HUES48 (cell line): ENCODE measurements at regions not wholly inside any gene's neighbourhood (a gene's known extent, or its start where the extent isn't known, plus 50 kb on each side); places are given as distances from the start of the nearest gene placed in this dataset.
"Not testable (repeated sequence)": the region's sequence is repeated elsewhere in the genome, so short reads cannot be mapped to it uniquely, and the experiment has no call there.

Experiments
- H3K27ac ChIP-seq: one replicate; pipeline ENCODE4 v1.7.0; 2013; ENCODE audit warnings: low read depth, low read length, inconsistent platforms
- H3K27me3 ChIP-seq: 2 replicates; pipeline ENCODE4 v1.6.1; 2013; ENCODE audit warnings: mild to moderate bottlenecking, low read length; ENCODE audit not compliant: control insufficient read depth, insufficient read depth
- H3K36me3 ChIP-seq: 2 replicates; pipeline ENCODE4 v1.6.1; 2013; ENCODE audit warnings: low read length; ENCODE audit not compliant: control insufficient read depth, insufficient read depth
- H3K4me1 ChIP-seq: 2 replicates; pipeline ENCODE4 v1.6.1; 2013; ENCODE audit warnings: mild to moderate bottlenecking, low read length; ENCODE audit not compliant: control insufficient read depth, insufficient read depth
- H3K4me3 ChIP-seq: 2 replicates; pipeline ENCODE4 v1.5.1; 2013; ENCODE audit warnings: mild to moderate bottlenecking, low read depth, low read length
- H3K9ac ChIP-seq: 2 replicates; pipeline ENCODE4 v1.6.1; 2013; ENCODE audit warnings: mild to moderate bottlenecking, low read depth, low read length, moderate library complexity
- H3K9me3 ChIP-seq: 2 replicates; pipeline ENCODE4 v1.6.1; 2013; ENCODE audit warnings: low read length; ENCODE audit not compliant: control insufficient read depth, insufficient read depth

GRCh38 chrX:93177930-93178329 lies 495.4 kb downstream of the NAP1L3 start:
- no peak overlapping the region for H3K9ac ChIP-seq
- H3K9me3 ChIP-seq = peaks cover 60% of the 10 kb centered on the region
- H3K4me3 ChIP-seq = no peak overlapping the region
- H3K27me3 ChIP-seq = no peaks in the 10 kb centered on the region
- no peaks in the 10 kb centered on the region for H3K36me3 ChIP-seq
- no peaks in the 10 kb centered on the region for H3K4me1 ChIP-seq
- no peak overlapping the region for H3K27ac ChIP-seq

- Histone ChIP-seq H3K27me3 (no peaks in the 10 kb centered on the region), H3K27ac (no peak overlapping the region), H3K9me3 (peaks cover 38% of the 10 kb centered on the region), H3K4me3 (no peak overlapping the region), H3K36me3 (no peaks in the 10 kb centered on the region), H3K4me1 (no peaks in the 10 kb centered on the region), H3K9ac (no peak overlapping the region)
Observed at GRCh38 chrX:93169771-93170170, 503.6 kb downstream of the NAP1L3 start.

- Histone ChIP-seq H3K9ac (no peak overlapping the region), H3K9me3 (no peaks in the 10 kb centered on the region), H3K27me3 (no peaks in the 10 kb centered on the region), H3K4me1 (peaks cover 6% of the 10 kb centered on the region; the same call in 1 of the 2 replicates), H3K27ac (no peak overlapping the region), H3K36me3 (no peaks in the 10 kb centered on the region), H3K4me3 (no peak overlapping the region)
Observed at GRCh38 chrX:93120805-93121204, 552.6 kb downstream of the NAP1L3 start.

- not testable (repeated sequence) for H3K9me3 ChIP-seq, H3K27ac ChIP-seq, H3K9ac ChIP-seq, H3K4me3 ChIP-seq, H3K27me3 ChIP-seq, H3K36me3 ChIP-seq
- peaks cover 19% of the 10 kb centered on the region for H3K4me1 ChIP-seq
Observed at GRCh38 chrX:93103353-93104067, 569.9 kb downstream of the NAP1L3 start.

GRCh38 chrX:93095535-93095934 lies 577.8 kb downstream of the NAP1L3 start:
- not testable (repeated sequence) for H3K36me3 ChIP-seq, H3K9ac ChIP-seq, H3K27me3 ChIP-seq, H3K9me3 ChIP-seq, H3K4me3 ChIP-seq
- Histone ChIP-seq H3K27ac (peak overlapping the region; percentile 81), H3K4me1 (peaks cover 14% of the 10 kb centered on the region; the same call in 1 of the 2 replicates)

GRCh38 chrX:93078906-93079305 lies 594.5 kb downstream of the NAP1L3 start:
- H3K9ac ChIP-seq, H3K27me3 ChIP-seq, H3K4me3 ChIP-seq, H3K4me1 ChIP-seq, H3K9me3 ChIP-seq, H3K27ac ChIP-seq, H3K36me3 ChIP-seq: not testable (repeated sequence)

- H3K4me1 ChIP-seq, H3K27ac ChIP-seq, H3K9me3 ChIP-seq, H3K27me3 ChIP-seq, H3K9ac ChIP-seq, H3K4me3 ChIP-seq, H3K36me3 ChIP-seq: not testable (repeated sequence)
Observed at GRCh38 chrX:93055264-93055663, 618.1 kb downstream of the NAP1L3 start.

GRCh38 chrX:93019841-93020240 lies 653.5 kb downstream of the NAP1L3 start:
- not testable (repeated sequence) for H3K27me3 ChIP-seq, H3K27ac ChIP-seq, H3K9me3 ChIP-seq, H3K9ac ChIP-seq, H3K4me1 ChIP-seq, H3K36me3 ChIP-seq, H3K4me3 ChIP-seq

GRCh38 chrX:93014481-93015030 lies 658.8 kb downstream of the NAP1L3 start:
- H3K4me3 ChIP-seq, H3K27me3 ChIP-seq, H3K9me3 ChIP-seq, H3K4me1 ChIP-seq, H3K36me3 ChIP-seq, H3K9ac ChIP-seq: not testable (repeated sequence)
- H3K27ac ChIP-seq = peak overlapping the region; percentile 10
